ENCODE measurements at regions not wholly inside any gene's neighbourhood (a gene's known extent, or its start where the extent isn't known, plus 50 kb on each side); places are given as distances from the start of the nearest gene placed in this dataset.
"Not testable (repeated sequence)": the region's sequence is repeated elsewhere in the genome, so short reads cannot be mapped to it uniquely, and the experiment has no call there.

GRCh38 chr2:53536583-53537361 lies 230.8 kb upstream of the CHAC2 start:
- no peak for DNase-seq

- DNase-seq = no peak
Measured at GRCh38 chr2:53535234-53535840, 232.3 kb upstream of the CHAC2 start.

GRCh38 chr2:53530126-53530525 lies 237.5 kb upstream of the CHAC2 start:
- DNase-seq = no peak

- DNase-seq = no peak
Measured at GRCh38 chr2:53527056-53527455, 240.5 kb upstream of the CHAC2 start.

GRCh38 chr2:53519918-53520841 lies 247.4 kb upstream of the CHAC2 start:
- DNase-seq = peak in 2 of 3 experiments; percentile 60 to 90

- no peak for DNase-seq
Measured at GRCh38 chr2:53517406-53517805, 250.2 kb upstream of the CHAC2 start.

GRCh38 chr2:53516650-53517049 lies 251.0 kb upstream of the CHAC2 start:
- no peak for DNase-seq

GRCh38 chr2:53515435-53516332 lies 251.9 kb upstream of the CHAC2 start:
- peak in 2 of 3 experiments; percentile 17 to 55 for DNase-seq

GRCh38 chr2:53513167-53513666 lies 254.4 kb upstream of the CHAC2 start:
- DNase-seq = no peak

- DNase-seq = peak in 1 of 3 experiments; percentile 21
Measured at GRCh38 chr2:53512071-53512826, 255.4 kb upstream of the CHAC2 start.

- DNase-seq = no peak
Measured at GRCh38 chr2:53511549-53511948, 256.1 kb upstream of the CHAC2 start.

GRCh38 chr2:53510401-53510800 lies 257.2 kb upstream of the CHAC2 start:
- peak in 2 of 3 experiments; percentile 34 to 53 for DNase-seq

GRCh38 chr2:53509831-53510388 lies 257.7 kb upstream of the CHAC2 start:
- peak; percentile 77 to 100 (median 95) for DNase-seq

GRCh38 chr2:53508667-53509066 lies 258.9 kb upstream of the CHAC2 start:
- no peak for DNase-seq

GRCh38 chr2:53507070-53507469 lies 260.5 kb upstream of the CHAC2 start:
- not testable (repeated sequence) for DNase-seq

- DNase-seq = no peak
Measured at GRCh38 chr2:53505826-53506225, 261.8 kb upstream of the CHAC2 start.

- no peak for DNase-seq
Measured at GRCh38 chr2:53504507-53504906, 263.1 kb upstream of the CHAC2 start.

- DNase-seq = no peak
Measured at GRCh38 chr2:53500181-53500580, 267.4 kb upstream of the CHAC2 start.

- no peak for DNase-seq
Measured at GRCh38 chr2:53498210-53498609, 269.4 kb upstream of the CHAC2 start.

GRCh38 chr2:53497020-53497419 lies 270.6 kb upstream of the CHAC2 start:
- no peak for DNase-seq

GRCh38 chr2:53493210-53493609 lies 274.4 kb upstream of the CHAC2 start:
- DNase-seq = no peak
